ENCODE measurements at regions not wholly inside any gene's neighbourhood (a gene's known extent, or its start where the extent isn't known, plus 50 kb on each side); places are given as distances from the start of the nearest gene placed in this dataset.

DNA sequence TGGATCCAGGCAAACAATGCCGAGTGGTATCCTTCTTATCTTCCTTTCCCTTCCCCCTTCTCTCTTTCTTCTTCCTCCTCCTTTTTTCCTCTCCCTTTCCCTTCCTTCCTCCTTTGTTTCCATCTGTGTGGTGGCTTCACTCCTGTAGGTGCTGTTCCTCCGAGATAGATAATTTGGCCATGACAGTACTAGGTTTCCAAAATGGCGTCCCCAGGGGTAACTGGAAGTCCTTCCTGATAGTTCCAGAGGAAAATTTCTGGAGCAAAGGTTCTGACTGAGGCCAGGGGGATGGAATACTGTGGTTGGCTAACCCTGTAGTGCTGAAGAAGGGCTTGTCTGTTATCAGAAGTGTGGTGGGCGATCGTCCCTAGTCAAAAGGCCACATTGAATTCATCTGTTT is 52.5 kb upstream of the CCDC6 start:
- Histone ChIP-seq H3K4me1 (ENCODE audit: insufficient read depth, low read length, poor library complexity, severe bottlenecking) (no peaks in the 10 kb centered on the region), H2AFZ (ENCODE audit: low read length) (no peak overlapping the region), H3K27ac (ENCODE audit: low read depth, low read length, poor library complexity, severe bottlenecking) (no peak overlapping the region), H3K4me3 (ENCODE audit: low read depth, low read length, poor library complexity, severe bottlenecking) (no peak overlapping the region), H3K9me2 (ENCODE audit: insufficient read depth, low read length) (no peaks in the 10 kb centered on the region), H3K9me3 (ENCODE audit: low read length) (no peaks in the 10 kb centered on the region), H3K4me2 (ENCODE audit: low read length) (no peak overlapping the region), H3K79me2 (ENCODE audit: insufficient read depth, low read depth, low read length) (no peaks in the 10 kb centered on the region), H4K20me1 (ENCODE audit: insufficient read depth, low read length) (no peaks in the 10 kb centered on the region), H3K36me3 (ENCODE audit: insufficient read depth, low read length) (no peaks in the 10 kb centered on the region)
- TF ChIP-seq EZH2phosphoT487 (IDR thresholded peaks at IDR 0.05; ENCODE audit: borderline replicate concordance, low read depth, low read length): no peak
- TF ChIP-seq, protein P1, sequence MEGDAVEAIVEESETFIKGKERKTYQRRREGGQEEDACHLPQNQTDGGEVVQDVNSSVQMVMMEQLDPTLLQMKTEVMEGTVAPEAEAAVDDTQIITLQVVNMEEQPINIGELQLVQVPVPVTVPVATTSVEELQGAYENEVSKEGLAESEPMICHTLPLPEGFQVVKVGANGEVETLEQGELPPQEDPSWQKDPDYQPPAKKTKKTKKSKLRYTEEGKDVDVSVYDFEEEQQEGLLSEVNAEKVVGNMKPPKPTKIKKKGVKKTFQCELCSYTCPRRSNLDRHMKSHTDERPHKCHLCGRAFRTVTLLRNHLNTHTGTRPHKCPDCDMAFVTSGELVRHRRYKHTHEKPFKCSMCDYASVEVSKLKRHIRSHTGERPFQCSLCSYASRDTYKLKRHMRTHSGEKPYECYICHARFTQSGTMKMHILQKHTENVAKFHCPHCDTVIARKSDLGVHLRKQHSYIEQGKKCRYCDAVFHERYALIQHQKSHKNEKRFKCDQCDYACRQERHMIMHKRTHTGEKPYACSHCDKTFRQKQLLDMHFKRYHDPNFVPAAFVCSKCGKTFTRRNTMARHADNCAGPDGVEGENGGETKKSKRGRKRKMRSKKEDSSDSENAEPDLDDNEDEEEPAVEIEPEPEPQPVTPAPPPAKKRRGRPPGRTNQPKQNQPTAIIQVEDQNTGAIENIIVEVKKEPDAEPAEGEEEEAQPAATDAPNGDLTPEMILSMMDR (conservative IDR thresholded peaks at IDR 0.05; ENCODE audit: low read length): no peak
- ChIA-PET POLR2A (interaction anchor here (1.3 kb wide), 1 partner anchor 288 kb away, joined by 3 read pairs; no protein-coding TSS in a partner anchor), CTCF (ENCODE audit: unreplicated experiment) (no interaction called here)
- intact Hi-C loops (cut with micrococcal nuclease; ENCODE audit: unreplicated experiment): no loop called here
- BruUV-seq (replicated peaks): no TSS peak
- DNase-seq (ENCODE audit: low spot score): no peak

DNA sequence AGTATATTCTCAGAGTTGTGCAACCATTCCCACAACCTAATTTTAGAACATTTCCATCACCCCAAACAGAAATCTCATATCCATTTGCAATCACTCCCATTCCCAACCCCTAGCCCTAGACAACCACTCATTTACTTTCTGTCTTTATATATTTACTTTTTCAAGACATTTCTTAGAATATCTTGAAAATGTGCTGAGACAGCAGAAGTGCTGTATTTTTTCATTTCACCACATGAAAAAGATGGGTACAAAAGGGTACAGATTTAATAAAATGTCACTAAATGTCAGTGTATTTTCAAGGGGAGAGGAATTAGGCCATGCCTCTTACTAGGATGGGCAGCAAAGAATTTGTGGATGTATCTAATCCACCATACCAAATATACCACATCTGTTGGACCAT is 51.6 kb upstream of the CCDC6 start:
- intact Hi-C loops (cut with micrococcal nuclease; ENCODE audit: unreplicated experiment): no loop called here
- CTCF ChIA-PET (ENCODE audit: unreplicated experiment): no interaction called here
- Histone ChIP-seq H3K4me3 (ENCODE audit: low read depth, low read length, poor library complexity, severe bottlenecking) (no peak overlapping the region), H4K20me1 (ENCODE audit: insufficient read depth, low read length) (no peaks in the 10 kb centered on the region), H3K9me2 (ENCODE audit: insufficient read depth, low read length) (no peaks in the 10 kb centered on the region), H3K4me2 (ENCODE audit: low read length) (no peak overlapping the region), H3K36me3 (ENCODE audit: insufficient read depth, low read length) (no peaks in the 10 kb centered on the region), H3K79me2 (ENCODE audit: insufficient read depth, low read depth, low read length) (no peaks in the 10 kb centered on the region), H2AFZ (ENCODE audit: low read length) (no peak overlapping the region), H3K9me3 (ENCODE audit: low read length) (no peaks in the 10 kb centered on the region), H3K27ac (ENCODE audit: low read depth, low read length, poor library complexity, severe bottlenecking) (no peak overlapping the region), H3K4me1 (ENCODE audit: insufficient read depth, low read length, poor library complexity, severe bottlenecking) (no peaks in the 10 kb centered on the region)
- DNase-seq (ENCODE audit: low spot score): no peak
- TF ChIP-seq, protein P1 (conservative IDR thresholded peaks at IDR 0.05; ENCODE audit: low read length): no peak
- TF ChIP-seq EZH2phosphoT487 (IDR thresholded peaks at IDR 0.05; ENCODE audit: borderline replicate concordance, low read depth, low read length): no peak
- BruUV-seq (replicated peaks): no TSS peak
- POLR2A ChIA-PET: no interaction called here

Measured in OCI-LY7 (cell line).